Karpas-422 (cell line): ENCODE measurements at regions not wholly inside any gene's neighbourhood (a gene's known extent, or its start where the extent isn't known, plus 50 kb on each side); places are given as distances from the start of the nearest gene placed in this dataset.

Source experiments
- DNase-seq: peaks from one replicate; pipeline ENCODE4 v3.0.0-alpha.2; 2015
- H2AFZ ChIP-seq: fragments of 200-600 bp; sonication (generic); 2 replicates; pipeline ENCODE4 v1.6.1; 2014; ENCODE audit warnings: antibody characterized with exemption, low read length, mixed read lengths
- H3K27ac ChIP-seq: fragments of 200-600 bp; sonication (generic); 2 replicates; pipeline ENCODE4 v1.5.1; 2014; ENCODE audit warnings: mild to moderate bottlenecking, low read length, moderate library complexity
- H3K27me3 ChIP-seq: fragments of 200-600 bp; sonication (generic); 2 replicates; pipeline ENCODE4 v1.6.1; 2014; ENCODE audit warnings: low read length, mixed read lengths
- H3K36me3 ChIP-seq: fragments of 200-600 bp; sonication (generic); 2 replicates; pipeline ENCODE4 v1.6.1; 2014; ENCODE audit warnings: low read length, mixed read lengths; ENCODE audit not compliant: insufficient read depth
- H3K4me1 ChIP-seq: fragments of 200-600 bp; sonication (generic); 2 replicates; pipeline ENCODE4 v1.6.1; 2014; ENCODE audit warnings: mild to moderate bottlenecking, low read length, mixed read lengths
- H3K4me2 ChIP-seq: fragments of 200-600 bp; sonication (generic); 2 replicates; pipeline ENCODE4 v1.6.1; 2014; ENCODE audit warnings: low read length, low read depth, mild to moderate bottlenecking; ENCODE audit not compliant: poor library complexity, severe bottlenecking
- H3K4me3 ChIP-seq: fragments of 200-600 bp; sonication (generic); 2 replicates; pipeline ENCODE4 v1.5.1; 2014; ENCODE audit warnings: mild to moderate bottlenecking, antibody characterized with exemption, low read length, mixed read lengths
- H3K79me2 ChIP-seq: fragments of 200-600 bp; sonication (generic); 2 replicates; pipeline ENCODE4 v1.6.1; 2014; ENCODE audit warnings: mild to moderate bottlenecking, low read length, mixed read lengths
- H3K9ac ChIP-seq: fragments of 200-600 bp; sonication (generic); 2 replicates; pipeline ENCODE4 v1.6.0; 2014; ENCODE audit warnings: low read length
- H3K9me2 ChIP-seq: fragments of 200-600 bp; sonication (generic), shearing (Covaris generic); replicated peaks from 2 replicates; pipeline ENCODE4 v1.6.0; 2014; ENCODE audit warnings: mild to moderate bottlenecking, low read length, moderate library complexity; ENCODE audit not compliant: insufficient read depth
- H3K9me3 ChIP-seq: fragments of 300-700, 200-600 bp; sonication (generic); 2 replicates; pipeline ENCODE4 v1.6.1; 2014; ENCODE audit warnings: low read length, mixed read lengths
- H4K20me1 ChIP-seq: fragments of 200-600 bp; sonication (generic); 2 replicates; pipeline ENCODE4 v1.6.1; 2014; ENCODE audit warnings: mild to moderate bottlenecking, antibody characterized with exemption, low read length, low read depth; ENCODE audit not compliant: insufficient read depth

- Histone ChIP-seq H3K27ac (no peak overlapping the region), H3K9me2 (0 out of 2 replicates have a peak, but pooled peaks cover 5% of the 10 kb centered on the region), H3K79me2 (no peaks in the 10 kb centered on the region), H4K20me1 (no peaks in the 10 kb centered on the region), H3K36me3 (no peaks in the 10 kb centered on the region), H3K9me3 (peaks cover 15% of the 10 kb centered on the region; the same call in 1 of the 2 replicates), H3K4me2 (no peak overlapping the region), H3K4me3 (no peak overlapping the region), H3K9ac (no peak overlapping the region), H3K4me1 (no peaks in the 10 kb centered on the region), H2AFZ (no peak overlapping the region), H3K27me3 (no peaks in the 10 kb centered on the region)
- no peak for DNase-seq
Measured at GRCh38 chr11:81368192-81368591, 1365.5 kb downstream of the FAM181B start.

GRCh38 chr11:81365496-81365895, 1368.2 kb downstream of the FAM181B start:
- no peak overlapping the region for H2AFZ ChIP-seq
- no peak overlapping the region for H3K4me3 ChIP-seq
- no peak for DNase-seq
- H4K20me1 ChIP-seq: no peaks in the 10 kb centered on the region
- no peaks in the 10 kb centered on the region for H3K27me3 ChIP-seq
- H3K79me2 ChIP-seq: no peaks in the 10 kb centered on the region
- H3K4me2 ChIP-seq: no peak overlapping the region
- peaks cover 10% of the 10 kb centered on the region; the same call in 1 of the 2 replicates for H3K9me3 ChIP-seq
- H3K36me3 ChIP-seq: no peaks in the 10 kb centered on the region
- no peaks in the 10 kb centered on the region for H3K9me2 ChIP-seq
- no peaks in the 10 kb centered on the region for H3K4me1 ChIP-seq
- no peak overlapping the region for H3K27ac ChIP-seq
- H3K9ac ChIP-seq: no peak overlapping the region

- no peaks in the 10 kb centered on the region for H3K4me1 ChIP-seq
- no peaks in the 10 kb centered on the region for H3K36me3 ChIP-seq
- H4K20me1 ChIP-seq: no peaks in the 10 kb centered on the region
- DNase-seq: no peak
- no peak overlapping the region for H3K4me2 ChIP-seq
- H3K9me2 ChIP-seq: no peaks in the 10 kb centered on the region
- H3K9ac ChIP-seq: no peak overlapping the region
- no peaks in the 10 kb centered on the region for H3K27me3 ChIP-seq
- H2AFZ ChIP-seq: no peak overlapping the region
- H3K4me3 ChIP-seq: no peak overlapping the region
- no peak overlapping the region for H3K27ac ChIP-seq
- H3K9me3 ChIP-seq: peaks cover 4% of the 10 kb centered on the region; the same call in 1 of the 2 replicates
- no peaks in the 10 kb centered on the region for H3K79me2 ChIP-seq
Measured at GRCh38 chr11:81359476-81359875, 1374.2 kb downstream of the FAM181B start.

GRCh38 chr11:81345609-81346008, 1388.1 kb downstream of the FAM181B start:
- Histone ChIP-seq H3K4me2 (no peak overlapping the region), H3K27me3 (no peaks in the 10 kb centered on the region), H3K9me2 (no peaks in the 10 kb centered on the region), H3K27ac (no peak overlapping the region), H3K79me2 (no peaks in the 10 kb centered on the region), H3K9me3 (no peaks in the 10 kb centered on the region; the same call in none of the 2 replicates), H4K20me1 (no peaks in the 10 kb centered on the region), H2AFZ (no peak overlapping the region), H3K4me3 (no peak overlapping the region), H3K4me1 (no peaks in the 10 kb centered on the region), H3K9ac (no peak overlapping the region), H3K36me3 (no peaks in the 10 kb centered on the region)
- DNase-seq: no peak

GRCh38 chr11:81342966-81343365, 1390.7 kb downstream of the FAM181B start:
- H3K9me2 ChIP-seq: no peaks in the 10 kb centered on the region
- H3K36me3 ChIP-seq: no peaks in the 10 kb centered on the region
- no peaks in the 10 kb centered on the region; the same call in none of the 2 replicates for H3K9me3 ChIP-seq
- no peaks in the 10 kb centered on the region for H3K4me1 ChIP-seq
- no peak overlapping the region for H3K4me2 ChIP-seq
- no peaks in the 10 kb centered on the region for H4K20me1 ChIP-seq
- no peak for DNase-seq
- no peak overlapping the region for H3K27ac ChIP-seq
- H3K4me3 ChIP-seq: no peak overlapping the region
- no peaks in the 10 kb centered on the region for H3K27me3 ChIP-seq
- H3K79me2 ChIP-seq: no peaks in the 10 kb centered on the region
- no peak overlapping the region for H2AFZ ChIP-seq
- no peak overlapping the region for H3K9ac ChIP-seq

GRCh38 chr11:81340225-81340624, 1393.4 kb downstream of the FAM181B start:
- H3K27me3 ChIP-seq: no peaks in the 10 kb centered on the region
- no peak for DNase-seq
- H3K9ac ChIP-seq: no peak overlapping the region
- no peak overlapping the region for H2AFZ ChIP-seq
- H3K79me2 ChIP-seq: no peaks in the 10 kb centered on the region
- peaks cover 4% of the 10 kb centered on the region for H3K9me3 ChIP-seq
- H3K27ac ChIP-seq: no peak overlapping the region
- H3K4me3 ChIP-seq: no peak overlapping the region
- H3K36me3 ChIP-seq: no peaks in the 10 kb centered on the region
- no peaks in the 10 kb centered on the region for H3K9me2 ChIP-seq
- H4K20me1 ChIP-seq: no peaks in the 10 kb centered on the region
- no peaks in the 10 kb centered on the region for H3K4me1 ChIP-seq
- no peak overlapping the region for H3K4me2 ChIP-seq

GRCh38 chr11:81339521-81339920, 1394.1 kb downstream of the FAM181B start:
- no peaks in the 10 kb centered on the region for H3K36me3 ChIP-seq
- H3K79me2 ChIP-seq: no peaks in the 10 kb centered on the region
- no peaks in the 10 kb centered on the region for H3K27me3 ChIP-seq
- no peak overlapping the region for H3K27ac ChIP-seq
- DNase-seq: no peak
- no peaks in the 10 kb centered on the region for H3K4me1 ChIP-seq
- no peak overlapping the region for H2AFZ ChIP-seq
- no peak overlapping the region for H3K4me2 ChIP-seq
- H4K20me1 ChIP-seq: no peaks in the 10 kb centered on the region
- no peak overlapping the region for H3K4me3 ChIP-seq
- peaks cover 5% of the 10 kb centered on the region for H3K9me3 ChIP-seq
- H3K9ac ChIP-seq: no peak overlapping the region
- no peaks in the 10 kb centered on the region for H3K9me2 ChIP-seq

- H2AFZ ChIP-seq: no peak overlapping the region
- H3K9me3 ChIP-seq: peaks cover 5% of the 10 kb centered on the region
- no peak for DNase-seq
- no peaks in the 10 kb centered on the region for H3K4me1 ChIP-seq
- no peak overlapping the region for H3K9ac ChIP-seq
- H3K79me2 ChIP-seq: no peaks in the 10 kb centered on the region
- H3K4me3 ChIP-seq: no peak overlapping the region
- H3K27ac ChIP-seq: no peak overlapping the region
- H3K9me2 ChIP-seq: no peaks in the 10 kb centered on the region
- no peaks in the 10 kb centered on the region for H3K27me3 ChIP-seq
- no peaks in the 10 kb centered on the region for H3K36me3 ChIP-seq
- no peak overlapping the region for H3K4me2 ChIP-seq
- H4K20me1 ChIP-seq: no peaks in the 10 kb centered on the region
Measured at GRCh38 chr11:81337756-81338155, 1395.9 kb downstream of the FAM181B start.

- Histone ChIP-seq H3K4me2 (no peak overlapping the region), H3K9me2 (no peaks in the 10 kb centered on the region), H3K9me3 (0 out of 2 replicates have a peak, but pooled peaks cover 5% of the 10 kb centered on the region), H3K4me1 (no peaks in the 10 kb centered on the region), H3K27me3 (no peaks in the 10 kb centered on the region), H3K36me3 (no peaks in the 10 kb centered on the region), H3K79me2 (no peaks in the 10 kb centered on the region), H3K9ac (no peak overlapping the region), H2AFZ (no peak overlapping the region), H3K4me3 (no peak overlapping the region), H4K20me1 (no peaks in the 10 kb centered on the region), H3K27ac (no peak overlapping the region)
- no peak for DNase-seq
Measured at GRCh38 chr11:81332276-81332675, 1401.4 kb downstream of the FAM181B start.
